Left ventricle myocardium inferior (tissue), 1 donor: ENCODE measurements at regions not wholly inside any gene's neighbourhood (a gene's known extent, or its start where the extent isn't known, plus 50 kb on each side); places are given as distances from the start of the nearest gene placed in this dataset.

ENCODE experiments used
- DNase-seq: peaks from one replicate; pipeline ENCODE4 v3.0.0-alpha.2; 2020
- H3K27ac ChIP-seq: fragments of 200-600 bp; replicated peaks from 2 replicates; pipeline ENCODE4 v1.8.0; 2021
- H3K27me3 ChIP-seq: fragments of 200-600 bp; 2 replicates; pipeline ENCODE4 v1.8.0; 2021; ENCODE audit warnings: low read depth
- H3K36me3 ChIP-seq: fragments of 200-600 bp; 2 replicates; pipeline ENCODE4 v1.8.0; 2021
- H3K4me1 ChIP-seq: fragments of 200-600 bp; 2 replicates; pipeline ENCODE4 v1.8.0; 2021
- H3K4me3 ChIP-seq: fragments of 200-600 bp; 2 replicates; pipeline ENCODE4 v1.8.0; 2021; ENCODE audit warnings: mild to moderate bottlenecking, moderate library complexity
- H3K9me3 ChIP-seq: fragments of 200-600 bp; replicated peaks from 2 replicates; pipeline ENCODE4 v1.8.0; 2021
- CTCF ChIP-seq: fragments of 200-600 bp; IDR thresholded peaks from 2 replicates; pipeline ENCODE4 v1.8.0; 2021; ENCODE audit warnings: antibody characterized with exemption, mild to moderate bottlenecking, borderline replicate concordance
- intact Hi-C: fragments of 100-400 bp; cut with micrococcal nuclease; formaldehyde crosslinking; loops from one replicate; pipeline ENCODE4 v1.11.0; 2022
- donor health status: DM: no; HTN: yes; CAD: no; lungs with severe emphysema.

- intact Hi-C loops: no loop called here
- no peak for DNase-seq
- no peaks in the 10 kb centered on the region for H3K27me3 ChIP-seq
Observed at GRCh38 chr4:156710365-156711192, 261.0 kb downstream of the PDGFC start.

DNA sequence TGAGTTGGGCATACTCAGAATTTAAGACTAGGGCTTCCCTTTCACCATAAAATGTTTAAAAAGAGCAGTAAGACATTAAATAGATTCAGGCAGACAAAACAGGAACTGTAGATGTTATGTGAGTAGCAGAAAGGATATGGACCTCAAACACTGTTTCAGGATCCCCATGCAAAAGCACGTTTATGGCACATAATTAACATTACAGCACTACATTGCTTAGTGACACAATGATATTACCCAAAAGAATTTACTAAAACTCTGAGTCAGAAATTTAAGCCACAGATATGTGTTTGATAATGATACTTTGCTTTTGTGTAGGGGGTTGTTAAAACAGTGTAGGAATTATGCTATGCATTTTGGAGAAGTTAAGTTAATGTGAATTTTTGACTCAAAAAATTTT lies 266.3 kb downstream of the PDGFC start:
- Histone ChIP-seq H3K4me1 (no peaks in the 10 kb centered on the region), H3K4me3 (no peak overlapping the region), H3K27me3 (no peaks in the 10 kb centered on the region), H3K36me3 (no peaks in the 10 kb centered on the region), H3K9me3 (no peaks in the 10 kb centered on the region), H3K27ac (no peak overlapping the region)
- intact Hi-C loops: no loop called here
- no peak for DNase-seq
- no peak for TF ChIP-seq CTCF

More at GRCh38 chr4:156710365-156711192, 261.0 kb downstream of the PDGFC start:
- H3K4me1 ChIP-seq: no peaks in the 10 kb centered on the region
- TF ChIP-seq CTCF: no peak
- no peaks in the 10 kb centered on the region for H3K36me3 ChIP-seq
- no peak overlapping the region for H3K4me3 ChIP-seq
- no peak overlapping the region for H3K27ac ChIP-seq
- no peaks in the 10 kb centered on the region for H3K9me3 ChIP-seq

- H3K4me3 ChIP-seq: no peak overlapping the region
- no peaks in the 10 kb centered on the region for H3K27me3 ChIP-seq
- intact Hi-C loops: no loop called here
- H3K27ac ChIP-seq: no peak overlapping the region
- no peaks in the 10 kb centered on the region for H3K9me3 ChIP-seq
- H3K36me3 ChIP-seq: no peaks in the 10 kb centered on the region
- DNase-seq: no peak
- H3K4me1 ChIP-seq: no peaks in the 10 kb centered on the region
- TF ChIP-seq CTCF: no peak
Observed at GRCh38 chr4:156695163-156695562, 276.4 kb downstream of the PDGFC start.

DNA sequence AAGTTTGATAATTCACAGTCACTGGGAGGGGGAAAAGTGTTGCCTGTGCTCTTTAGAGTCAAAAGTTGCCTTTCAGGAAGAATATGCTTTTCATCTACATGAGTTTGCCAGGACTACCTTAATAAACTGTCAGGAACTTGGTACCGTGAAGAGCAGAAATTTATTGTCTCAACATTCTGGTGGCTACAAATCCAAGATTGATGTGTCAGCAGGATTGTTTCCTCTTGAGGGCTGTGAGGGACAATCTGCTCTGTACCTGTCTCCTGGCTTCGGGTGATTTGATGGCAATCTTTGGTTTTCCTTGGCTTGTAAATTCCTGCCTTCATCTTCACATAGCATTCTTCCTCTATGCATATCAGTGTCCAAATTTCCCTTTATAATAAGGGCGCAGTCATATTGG lies 277.2 kb downstream of the PDGFC start:
- DNase-seq: no peak
- no peak for TF ChIP-seq CTCF

DNA sequence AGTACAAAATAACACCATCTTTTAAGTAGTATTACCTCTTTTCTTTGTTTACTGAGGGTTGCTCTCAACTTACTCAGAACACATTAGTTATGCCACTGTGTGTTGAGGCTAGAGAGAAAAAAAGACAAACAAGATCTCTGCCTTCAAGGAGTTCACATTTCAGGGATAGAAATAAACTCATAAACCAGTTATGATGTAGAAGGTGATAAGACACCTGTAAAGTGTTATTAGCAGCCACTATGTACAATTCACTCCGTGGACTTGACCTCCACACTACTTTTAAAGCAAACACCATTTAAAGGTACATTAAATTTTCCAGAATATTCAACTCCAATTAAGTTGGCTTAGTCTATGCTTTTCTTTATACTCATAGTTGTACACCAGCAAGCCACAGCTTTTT lies 278.0 kb downstream of the PDGFC start:
- Histone ChIP-seq H3K27ac (no peak overlapping the region), H3K9me3 (no peaks in the 10 kb centered on the region), H3K4me1 (no peaks in the 10 kb centered on the region), H3K27me3 (no peaks in the 10 kb centered on the region), H3K36me3 (no peaks in the 10 kb centered on the region), H3K4me3 (no peak overlapping the region)
- no peak for DNase-seq
- intact Hi-C loops: no loop called here
- TF ChIP-seq CTCF: no peak

More for the DNA sequence above, 277.2 kb downstream of the PDGFC start:
- intact Hi-C loops: no loop called here
- Histone ChIP-seq H3K4me1 (no peaks in the 10 kb centered on the region), H3K36me3 (no peaks in the 10 kb centered on the region), H3K27me3 (no peaks in the 10 kb centered on the region), H3K4me3 (no peak overlapping the region), H3K27ac (no peak overlapping the region), H3K9me3 (no peaks in the 10 kb centered on the region)
